HEK293 (cell line): ENCODE measurements at regions not wholly inside any gene's neighbourhood (a gene's known extent, or its start where the extent isn't known, plus 50 kb on each side); places are given as distances from the start of the nearest gene placed in this dataset.

Source experiments
- KLF1 ChIP-seq: fragments of 450-650 bp; formaldehyde crosslinking; IDR thresholded peaks from 2 replicates; pipeline ENCODE4 v1.5.1; 2016; ENCODE audit warnings: missing biosample characterization, missing genetic modification characterization
- MEIS1 ChIP-seq: sonication (generic); formaldehyde crosslinking; IDR thresholded peaks from 2 replicates; pipeline ENCODE4 v1.8.1; 2022; ENCODE audit warnings: missing genetic modification reagents, mild to moderate bottlenecking, borderline replicate concordance
- YY1 ChIP-seq: fragments of 450-650 bp; formaldehyde crosslinking; IDR thresholded peaks from 2 replicates; pipeline ENCODE4 v1.5.1; 2018; ENCODE audit warnings: missing biosample characterization, missing genetic modification characterization
- ZNF24 ChIP-seq: fragments of 450-650 bp; formaldehyde crosslinking; IDR thresholded peaks from 2 replicates; pipeline ENCODE4 v1.5.1; 2016; ENCODE audit warnings: missing biosample characterization, missing genetic modification characterization
- ZNF324 ChIP-seq: fragments of 450-650 bp; formaldehyde crosslinking; IDR thresholded peaks from 2 replicates; pipeline ENCODE4 v1.5.1; 2016; ENCODE audit warnings: missing biosample characterization, missing genetic modification characterization
- ZNF76 ChIP-seq: fragments of 450-650 bp; formaldehyde crosslinking; IDR thresholded peaks from 2 replicates; pipeline ENCODE4; 2016; ENCODE audit warnings: low read depth, missing biosample characterization, missing genetic modification characterization, borderline replicate concordance
- TF ChIP-seq, protein P1 (sequence below): fragments of 450-650 bp; formaldehyde crosslinking; IDR thresholded peaks from 2 replicates; pipeline ENCODE4 v1.5.1; 2016; ENCODE audit warnings: missing biosample characterization, missing genetic modification characterization
- TF ChIP-seq, protein P2 (sequence below): fragments of 450-650 bp; formaldehyde crosslinking; IDR thresholded peaks from 2 replicates; pipeline ENCODE4 v1.5.1; 2016; ENCODE audit warnings: missing biosample characterization, missing genetic modification characterization

GRCh38 chr2:236805800-236806531 lies 236.3 kb downstream of the ACKR3 start:
- TF ChIP-seq YY1 (tag by site-specific recombination), result no peak
- TF ChIP-seq, protein P1, sequence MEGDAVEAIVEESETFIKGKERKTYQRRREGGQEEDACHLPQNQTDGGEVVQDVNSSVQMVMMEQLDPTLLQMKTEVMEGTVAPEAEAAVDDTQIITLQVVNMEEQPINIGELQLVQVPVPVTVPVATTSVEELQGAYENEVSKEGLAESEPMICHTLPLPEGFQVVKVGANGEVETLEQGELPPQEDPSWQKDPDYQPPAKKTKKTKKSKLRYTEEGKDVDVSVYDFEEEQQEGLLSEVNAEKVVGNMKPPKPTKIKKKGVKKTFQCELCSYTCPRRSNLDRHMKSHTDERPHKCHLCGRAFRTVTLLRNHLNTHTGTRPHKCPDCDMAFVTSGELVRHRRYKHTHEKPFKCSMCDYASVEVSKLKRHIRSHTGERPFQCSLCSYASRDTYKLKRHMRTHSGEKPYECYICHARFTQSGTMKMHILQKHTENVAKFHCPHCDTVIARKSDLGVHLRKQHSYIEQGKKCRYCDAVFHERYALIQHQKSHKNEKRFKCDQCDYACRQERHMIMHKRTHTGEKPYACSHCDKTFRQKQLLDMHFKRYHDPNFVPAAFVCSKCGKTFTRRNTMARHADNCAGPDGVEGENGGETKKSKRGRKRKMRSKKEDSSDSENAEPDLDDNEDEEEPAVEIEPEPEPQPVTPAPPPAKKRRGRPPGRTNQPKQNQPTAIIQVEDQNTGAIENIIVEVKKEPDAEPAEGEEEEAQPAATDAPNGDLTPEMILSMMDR (tag by site-specific recombination), result no peak
- no peak for TF ChIP-seq MEIS1 (CRISPR knock-in tag)
- no peak for TF ChIP-seq ZNF24 (tag by site-specific recombination)
- no peak for TF ChIP-seq KLF1 (tag by site-specific recombination)
- no peak for TF ChIP-seq ZNF324
- no peak for TF ChIP-seq ZNF76 (tag by site-specific recombination)
- TF ChIP-seq, protein P2, sequence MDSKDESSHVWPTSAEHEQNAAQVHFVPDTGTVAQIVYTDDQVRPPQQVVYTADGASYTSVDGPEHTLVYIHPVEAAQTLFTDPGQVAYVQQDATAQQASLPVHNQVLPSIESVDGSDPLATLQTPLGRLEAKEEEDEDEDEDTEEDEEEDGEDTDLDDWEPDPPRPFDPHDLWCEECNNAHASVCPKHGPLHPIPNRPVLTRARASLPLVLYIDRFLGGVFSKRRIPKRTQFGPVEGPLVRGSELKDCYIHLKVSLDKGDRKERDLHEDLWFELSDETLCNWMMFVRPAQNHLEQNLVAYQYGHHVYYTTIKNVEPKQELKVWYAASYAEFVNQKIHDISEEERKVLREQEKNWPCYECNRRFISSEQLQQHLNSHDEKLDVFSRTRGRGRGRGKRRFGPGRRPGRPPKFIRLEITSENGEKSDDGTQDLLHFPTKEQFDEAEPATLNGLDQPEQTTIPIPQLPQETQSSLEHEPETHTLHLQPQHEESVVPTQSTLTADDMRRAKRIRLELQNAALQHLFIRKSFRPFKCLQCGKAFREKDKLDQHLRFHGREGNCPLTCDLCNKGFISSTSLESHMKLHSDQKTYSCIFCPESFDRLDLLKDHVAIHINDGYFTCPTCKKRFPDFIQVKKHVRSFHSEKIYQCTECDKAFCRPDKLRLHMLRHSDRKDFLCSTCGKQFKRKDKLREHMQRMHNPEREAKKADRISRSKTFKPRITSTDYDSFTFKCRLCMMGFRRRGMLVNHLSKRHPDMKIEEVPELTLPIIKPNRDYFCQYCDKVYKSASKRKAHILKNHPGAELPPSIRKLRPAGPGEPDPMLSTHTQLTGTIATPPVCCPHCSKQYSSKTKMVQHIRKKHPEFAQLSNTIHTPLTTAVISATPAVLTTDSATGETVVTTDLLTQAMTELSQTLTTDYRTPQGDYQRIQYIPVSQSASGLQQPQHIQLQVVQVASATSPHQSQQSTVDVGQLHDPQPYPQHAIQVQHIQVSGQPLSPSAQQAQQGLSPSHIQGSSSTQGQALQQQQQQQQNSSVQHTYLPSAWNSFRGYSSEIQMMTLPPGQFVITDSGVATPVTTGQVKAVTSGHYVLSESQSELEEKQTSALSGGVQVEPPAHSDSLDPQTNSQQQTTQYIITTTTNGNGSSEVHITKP (tag by site-specific recombination), result no peak
